ENCODE measurements at regions not wholly inside any gene's neighbourhood (a gene's known extent, or its start where the extent isn't known, plus 50 kb on each side); places are given as distances from the start of the nearest gene placed in this dataset.

GRCh38 chr5:23579566-23579965 lies 72.2 kb downstream of the PRDM9 start:
- Histone ChIP-seq H3K27me3 (ENCODE audit: insufficient read depth, poor library complexity, severe bottlenecking) (no peaks in the 10 kb centered on the region), H3K27ac (replicated peaks) (no peak overlapping the region), H3K4me3 (replicated peaks; ENCODE audit: insufficient read depth, low read length) (no peak overlapping the region)
- TF ChIP-seq, protein P1, sequence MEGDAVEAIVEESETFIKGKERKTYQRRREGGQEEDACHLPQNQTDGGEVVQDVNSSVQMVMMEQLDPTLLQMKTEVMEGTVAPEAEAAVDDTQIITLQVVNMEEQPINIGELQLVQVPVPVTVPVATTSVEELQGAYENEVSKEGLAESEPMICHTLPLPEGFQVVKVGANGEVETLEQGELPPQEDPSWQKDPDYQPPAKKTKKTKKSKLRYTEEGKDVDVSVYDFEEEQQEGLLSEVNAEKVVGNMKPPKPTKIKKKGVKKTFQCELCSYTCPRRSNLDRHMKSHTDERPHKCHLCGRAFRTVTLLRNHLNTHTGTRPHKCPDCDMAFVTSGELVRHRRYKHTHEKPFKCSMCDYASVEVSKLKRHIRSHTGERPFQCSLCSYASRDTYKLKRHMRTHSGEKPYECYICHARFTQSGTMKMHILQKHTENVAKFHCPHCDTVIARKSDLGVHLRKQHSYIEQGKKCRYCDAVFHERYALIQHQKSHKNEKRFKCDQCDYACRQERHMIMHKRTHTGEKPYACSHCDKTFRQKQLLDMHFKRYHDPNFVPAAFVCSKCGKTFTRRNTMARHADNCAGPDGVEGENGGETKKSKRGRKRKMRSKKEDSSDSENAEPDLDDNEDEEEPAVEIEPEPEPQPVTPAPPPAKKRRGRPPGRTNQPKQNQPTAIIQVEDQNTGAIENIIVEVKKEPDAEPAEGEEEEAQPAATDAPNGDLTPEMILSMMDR (IDR thresholded peaks at IDR 0.05; ENCODE audit: insufficient read depth, low read length): no peak
- TF ChIP-seq GABPA (IDR thresholded peaks at IDR 0.05; ENCODE audit: low read depth) (no peak), REST (IDR thresholded peaks at IDR 0.05; ENCODE audit: insufficient replicate concordance, low read depth) (no peak), SPI1 (IDR thresholded peaks at IDR 0.05; ENCODE audit: borderline replicate concordance, low read depth) (no peak), POLR2AphosphoS5 (IDR thresholded peaks at IDR 0.05; ENCODE audit: low read depth) (no peak)
- DNase-seq (ENCODE audit: low read depth in 1 of 2, low spot score in 1 of 2): no peak

DNA sequence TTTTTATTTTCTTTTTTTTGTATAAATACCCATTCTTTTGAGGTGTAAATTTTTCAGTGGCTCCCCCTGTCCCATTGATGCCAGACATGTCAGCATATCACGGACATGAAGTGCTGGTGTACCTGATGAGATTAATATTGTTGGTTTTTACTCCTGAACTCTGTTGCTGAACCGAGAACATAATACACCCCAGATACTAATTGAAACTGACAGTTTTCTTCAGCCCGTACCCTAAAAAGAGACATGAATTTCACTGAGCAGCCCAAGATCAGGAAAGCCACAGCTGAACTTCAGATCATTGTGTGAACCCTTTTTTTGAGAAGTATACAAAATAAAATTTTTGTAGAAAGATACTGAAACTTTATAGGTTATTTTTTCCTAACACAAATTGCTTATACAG lies 75.7 kb downstream of the PRDM9 start:
- Histone ChIP-seq H3K27me3 (ENCODE audit: insufficient read depth, poor library complexity, severe bottlenecking) (no peaks in the 10 kb centered on the region), H3K4me3 (replicated peaks; ENCODE audit: insufficient read depth, low read length) (no peak overlapping the region), H3K27ac (replicated peaks) (no peak overlapping the region)
- no peak for DNase-seq (ENCODE audit: low read depth in 1 of 2, low spot score in 1 of 2)
- no peak for TF ChIP-seq POLR2AphosphoS5 (IDR thresholded peaks at IDR 0.05; ENCODE audit: low read depth)
- TF ChIP-seq, protein P1 (IDR thresholded peaks at IDR 0.05; ENCODE audit: insufficient read depth, low read length): no peak
- no peak for TF ChIP-seq SPI1 (IDR thresholded peaks at IDR 0.05; ENCODE audit: borderline replicate concordance, low read depth)
- TF ChIP-seq REST (IDR thresholded peaks at IDR 0.05; ENCODE audit: insufficient replicate concordance, low read depth): no peak
- TF ChIP-seq GABPA (IDR thresholded peaks at IDR 0.05; ENCODE audit: low read depth): no peak

GRCh38 chr5:23588841-23589326 lies 81.5 kb downstream of the PRDM9 start:
- H3K4me3 ChIP-seq (replicated peaks; ENCODE audit: insufficient read depth, low read length): no peak overlapping the region

More at GRCh38 chr5:23588841-23589326, 81.5 kb downstream of the PRDM9 start:
- H3K27me3 ChIP-seq (ENCODE audit: insufficient read depth, poor library complexity, severe bottlenecking): no peaks in the 10 kb centered on the region
- no peak for DNase-seq (ENCODE audit: low read depth in 1 of 2, low spot score in 1 of 2)
- H3K27ac ChIP-seq (replicated peaks): no peak overlapping the region
- TF ChIP-seq SPI1 (IDR thresholded peaks at IDR 0.05; ENCODE audit: borderline replicate concordance, low read depth): no peak
- TF ChIP-seq REST (IDR thresholded peaks at IDR 0.05; ENCODE audit: insufficient replicate concordance, low read depth): no peak
- TF ChIP-seq POLR2AphosphoS5 (IDR thresholded peaks at IDR 0.05; ENCODE audit: low read depth): no peak
- TF ChIP-seq, protein P1 (IDR thresholded peaks at IDR 0.05; ENCODE audit: insufficient read depth, low read length): no peak
- TF ChIP-seq GABPA (IDR thresholded peaks at IDR 0.05; ENCODE audit: low read depth): no peak

Measured in HL-60 (cell line).